ENCODE measurements at regions not wholly inside any gene's neighbourhood (a gene's known extent, or its start where the extent isn't known, plus 50 kb on each side); places are given as distances from the start of the nearest gene placed in this dataset.

GRCh38 chr4:29521281-29521680, 1198.9 kb upstream of the PCDH7 start:
- FAIRE-seq (no peak), DNase-seq (ENCODE audit: insufficient read length, low spot score) (no peak)

GRCh38 chr4:29536745-29537144, 1183.4 kb upstream of the PCDH7 start:
- DNase-seq (ENCODE audit: insufficient read length, low spot score) (no peak), FAIRE-seq (no peak)

GRCh38 chr4:29538889-29539646, 1181.1 kb upstream of the PCDH7 start:
- DNase-seq (ENCODE audit: insufficient read length, low spot score) (no peak), FAIRE-seq (no peak)

GRCh38 chr4:29540439-29541102, 1179.6 kb upstream of the PCDH7 start:
- no peak for FAIRE-seq
- no peak for DNase-seq (ENCODE audit: insufficient read length, low spot score)

GRCh38 chr4:29541757-29542156, 1178.4 kb upstream of the PCDH7 start:
- no peak for DNase-seq (ENCODE audit: insufficient read length, low spot score)
- peak; percentile 31 for FAIRE-seq

- FAIRE-seq: no peak
- DNase-seq (ENCODE audit: insufficient read length, low spot score): no peak
Observed at GRCh38 chr4:29549342-29549741, 1170.8 kb upstream of the PCDH7 start.

GRCh38 chr4:29551821-29552220, 1168.3 kb upstream of the PCDH7 start:
- no peak for FAIRE-seq
- no peak for DNase-seq (ENCODE audit: insufficient read length, low spot score)

GRCh38 chr4:29553846-29554245, 1166.3 kb upstream of the PCDH7 start:
- DNase-seq (ENCODE audit: insufficient read length, low spot score) (no peak), FAIRE-seq (no peak)

- FAIRE-seq: no peak
- no peak for DNase-seq (ENCODE audit: insufficient read length, low spot score)
Observed at GRCh38 chr4:29558789-29559188, 1161.4 kb upstream of the PCDH7 start.

GRCh38 chr4:29559286-29559685, 1160.9 kb upstream of the PCDH7 start:
- no peak for DNase-seq (ENCODE audit: insufficient read length, low spot score)
- FAIRE-seq: no peak

GRCh38 chr4:29560452-29560851, 1159.7 kb upstream of the PCDH7 start:
- FAIRE-seq (no peak), DNase-seq (ENCODE audit: insufficient read length, low spot score) (no peak)

GRCh38 chr4:29565256-29565655, 1154.9 kb upstream of the PCDH7 start:
- no peak for DNase-seq (ENCODE audit: insufficient read length, low spot score)
- no peak for FAIRE-seq

- no peak for DNase-seq (ENCODE audit: insufficient read length, low spot score)
Observed at GRCh38 chr4:29566371-29566770, 1153.8 kb upstream of the PCDH7 start.

GRCh38 chr4:29571322-29571721, 1148.8 kb upstream of the PCDH7 start:
- no peak for FAIRE-seq

More at GRCh38 chr4:29566371-29566770, 1153.8 kb upstream of the PCDH7 start:
- no peak for FAIRE-seq

GRCh38 chr4:29578329-29578728, 1141.8 kb upstream of the PCDH7 start:
- no peak for DNase-seq (ENCODE audit: insufficient read length, low spot score)
- no peak for FAIRE-seq

More at GRCh38 chr4:29571322-29571721, 1148.8 kb upstream of the PCDH7 start:
- no peak for DNase-seq (ENCODE audit: insufficient read length, low spot score)

GRCh38 chr4:29581457-29581856, 1138.7 kb upstream of the PCDH7 start:
- FAIRE-seq (no peak), DNase-seq (ENCODE audit: insufficient read length, low spot score) (no peak)

GRCh38 chr4:29588617-29589016, 1131.6 kb upstream of the PCDH7 start:
- FAIRE-seq (no peak), DNase-seq (ENCODE audit: insufficient read length, low spot score) (no peak)

GRCh38 chr4:29596228-29596627, 1123.9 kb upstream of the PCDH7 start:
- FAIRE-seq: no peak

GRCh38 chr4:29619168-29619567, 1101.0 kb upstream of the PCDH7 start:
- DNase-seq (ENCODE audit: insufficient read length, low spot score): no peak
- no peak for FAIRE-seq

More at GRCh38 chr4:29596228-29596627, 1123.9 kb upstream of the PCDH7 start:
- DNase-seq (ENCODE audit: insufficient read length, low spot score): no peak

- FAIRE-seq: no peak
- no peak for DNase-seq (ENCODE audit: insufficient read length, low spot score)
Observed at GRCh38 chr4:29632199-29632598, 1088.0 kb upstream of the PCDH7 start.

- DNase-seq (ENCODE audit: insufficient read length, low spot score) (no peak), FAIRE-seq (no peak)
Observed at GRCh38 chr4:29636961-29637360, 1083.2 kb upstream of the PCDH7 start.

- DNase-seq (ENCODE audit: insufficient read length, low spot score) (no peak), FAIRE-seq (peak; percentile 46)
Observed at GRCh38 chr4:29653221-29653620, 1066.9 kb upstream of the PCDH7 start.
